Loucy (cell line): ENCODE measurements at regions not wholly inside any gene's neighbourhood (a gene's known extent, or its start where the extent isn't known, plus 50 kb on each side); places are given as distances from the start of the nearest gene placed in this dataset.

ENCODE experiments used
- H2AFZ ChIP-seq: fragments of 200-600 bp; sonication (generic); 2 replicates; pipeline ENCODE4 v1.6.0; 2016; ENCODE audit warnings: antibody characterized with exemption, mild to moderate bottlenecking, low read length, moderate library complexity
- H3F3A ChIP-seq: fragments of 200-600 bp; 2 replicates; pipeline ENCODE4 v1.6.0; 2016; ENCODE audit warnings: antibody characterized with exemption, low read depth, mild to moderate bottlenecking
- H3K27me3 ChIP-seq: fragments of 200-600 bp; sonication (generic); 2 replicates; pipeline ENCODE4 v1.6.1; 2014; ENCODE audit warnings: low read length, mild to moderate bottlenecking; ENCODE audit not compliant: insufficient read depth, poor library complexity, severe bottlenecking
- H3K36me3 ChIP-seq: fragments of 200-600 bp; sonication (generic); 2 replicates; pipeline ENCODE4 v1.6.1; 2016; ENCODE audit warnings: low read length; ENCODE audit not compliant: insufficient read depth
- H3K4me1 ChIP-seq: fragments of 200-600 bp; sonication (generic); 2 replicates; pipeline ENCODE4 v1.5.1; 2014; ENCODE audit warnings: low read length, mild to moderate bottlenecking; ENCODE audit not compliant: insufficient read depth, poor library complexity, severe bottlenecking
- H3K4me2 ChIP-seq: fragments of 200-600 bp; sonication (generic); 2 replicates; pipeline ENCODE4 v1.6.0; 2014; ENCODE audit warnings: antibody characterized with exemption, low read length, low read depth, mild to moderate bottlenecking; ENCODE audit not compliant: poor library complexity, severe bottlenecking
- H3K4me3 ChIP-seq: fragments of 200-600 bp; sonication (generic); 2 replicates; pipeline ENCODE4 v1.5.1; 2014; ENCODE audit warnings: low read length, mild to moderate bottlenecking, mixed read lengths; ENCODE audit not compliant: poor library complexity, severe bottlenecking
- H3K79me2 ChIP-seq: fragments of 200-600 bp; sonication (generic); 2 replicates; pipeline ENCODE4 v1.6.1; 2014; ENCODE audit warnings: low read length; ENCODE audit not compliant: insufficient read depth
- H3K9ac ChIP-seq: fragments of 200-600 bp; sonication (generic); 2 replicates; pipeline ENCODE4 v1.6.0; 2014; ENCODE audit warnings: mild to moderate bottlenecking, low read depth, low read length, moderate library complexity; ENCODE audit not compliant: poor library complexity, severe bottlenecking
- H3K9me2 ChIP-seq: fragments of 200-600 bp; sonication (generic); replicated peaks from 2 replicates; pipeline ENCODE4 v1.6.1; 2016; ENCODE audit warnings: low read depth, low read length, mixed read lengths
- H3K9me3 ChIP-seq: fragments of 200-600 bp; sonication (generic); 2 replicates; pipeline ENCODE4 v1.6.1; 2014; ENCODE audit warnings: mild to moderate bottlenecking, antibody characterized with exemption, low read length, low read depth; ENCODE audit not compliant: insufficient read depth
- H4K20me1 ChIP-seq: fragments of 200-600 bp; sonication (generic); 2 replicates; pipeline ENCODE4 v1.6.0; 2014; ENCODE audit warnings: antibody characterized with exemption, low read length, mild to moderate bottlenecking; ENCODE audit not compliant: insufficient read depth, poor library complexity, severe bottlenecking
- CTCF ChIP-seq: fragments of 200-600 bp; sonication (generic); conservative IDR thresholded peaks from 2 replicates; pipeline ENCODE4 v1.5.1; 2014; ENCODE audit warnings: mild to moderate bottlenecking, antibody characterized with exemption, low read length
- EZH2phosphoT487 ChIP-seq: fragments of 200-600 bp; IDR thresholded peaks from 2 replicates; pipeline ENCODE4 v1.6.1; 2018; ENCODE audit warnings: antibody characterized with exemption, mild to moderate bottlenecking, moderate library complexity, borderline replicate concordance

GRCh38 chr6:19524366-19525186 lies 312.6 kb upstream of the ID4 start:
- Histone ChIP-seq H3K36me3 (no peaks in the 10 kb centered on the region), H3K79me2 (no peaks in the 10 kb centered on the region), H3K9ac (no peak overlapping the region), H3K9me3 (no peaks in the 10 kb centered on the region; the same call in 1 of the 2 replicates), H3K27me3 (no peaks in the 10 kb centered on the region), H2AFZ (no peak overlapping the region), H3K9me2 (no peaks in the 10 kb centered on the region), H3K4me2 (no peak overlapping the region), H3K4me3 (no peak overlapping the region), H4K20me1 (no peaks in the 10 kb centered on the region), H3F3A (no peaks in the 10 kb centered on the region), H3K4me1 (no peaks in the 10 kb centered on the region)
- TF ChIP-seq EZH2phosphoT487, result no peak
- no peak for TF ChIP-seq CTCF

GRCh38 chr6:19525673-19526072 lies 311.5 kb upstream of the ID4 start:
- Histone ChIP-seq H3K9ac (no peak overlapping the region), H3K36me3 (no peaks in the 10 kb centered on the region), H4K20me1 (no peaks in the 10 kb centered on the region), H3K4me3 (no peak overlapping the region), H3K4me1 (no peaks in the 10 kb centered on the region), H3K79me2 (no peaks in the 10 kb centered on the region), H3K4me2 (no peak overlapping the region), H3K9me2 (no peaks in the 10 kb centered on the region), H3F3A (no peaks in the 10 kb centered on the region), H3K9me3 (no peaks in the 10 kb centered on the region; the same call in 1 of the 2 replicates), H3K27me3 (no peaks in the 10 kb centered on the region), H2AFZ (no peak overlapping the region)
- TF ChIP-seq CTCF (no peak), EZH2phosphoT487 (no peak)

GRCh38 chr6:19530188-19530587 lies 307.0 kb upstream of the ID4 start:
- H4K20me1 ChIP-seq, result no peaks in the 10 kb centered on the region
- no peak overlapping the region for H3K4me3 ChIP-seq
- H3F3A ChIP-seq, result no peaks in the 10 kb centered on the region
- no peaks in the 10 kb centered on the region; the same call in 1 of the 2 replicates for H3K9me3 ChIP-seq
- H3K27me3 ChIP-seq, result no peaks in the 10 kb centered on the region
- H3K4me2 ChIP-seq, result no peak overlapping the region
- H3K9ac ChIP-seq, result no peak overlapping the region
- no peak overlapping the region for H2AFZ ChIP-seq
- no peaks in the 10 kb centered on the region for H3K79me2 ChIP-seq
- no peaks in the 10 kb centered on the region for H3K9me2 ChIP-seq
- TF ChIP-seq CTCF (no peak), EZH2phosphoT487 (no peak)
- H3K4me1 ChIP-seq, result no peaks in the 10 kb centered on the region
- H3K36me3 ChIP-seq, result no peaks in the 10 kb centered on the region
